ENCODE measurements at regions not wholly inside any gene's neighbourhood (a gene's known extent, or its start where the extent isn't known, plus 50 kb on each side); places are given as distances from the start of the nearest gene placed in this dataset.

DNA sequence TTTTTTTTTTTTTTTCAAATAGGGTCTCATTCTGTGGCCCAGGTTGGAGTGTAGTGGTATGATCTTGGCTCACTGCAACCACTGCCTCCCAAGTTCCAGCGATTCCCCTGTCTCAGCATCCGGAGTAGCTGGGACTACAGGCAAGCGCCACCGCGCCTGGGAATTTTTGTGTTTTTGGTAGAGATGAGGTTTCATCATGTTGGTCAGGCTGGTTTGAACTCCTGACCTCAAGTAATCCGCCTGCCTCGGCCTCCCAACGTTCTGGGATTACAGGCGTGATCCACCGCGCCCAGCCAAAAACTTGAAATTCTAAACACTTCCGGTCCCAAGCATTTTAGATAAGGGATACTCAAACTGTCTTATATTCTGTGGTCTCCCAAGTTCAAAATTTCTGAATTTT is 718.9 kb upstream of the MEF2C start:
- H3K36me3 ChIP-seq (replicated peaks in 1 of 2; ENCODE audit: insufficient read depth in 1 of 2, low read depth in 2 of 2): no peaks in the 10 kb centered on the region
- no peak overlapping the region for H3K4me3 ChIP-seq
- no peaks in the 10 kb centered on the region for H3K9me3 ChIP-seq
- TF ChIP-seq POLR2A (IDR thresholded peaks at IDR 0.05): no peak
- ATAC-seq (no peak), DNase-seq (no peak)
- intact Hi-C loops (cut with DNase I): no loop called here
- H3K27ac ChIP-seq: no peak overlapping the region
- no peaks in the 10 kb centered on the region for H3K27me3 ChIP-seq
- 88 to 95% methylated on average over 12 of the region's 12 CpGs for WGBS, 2 donors
- no peaks in the 10 kb centered on the region for H3K4me1 ChIP-seq

DNA sequence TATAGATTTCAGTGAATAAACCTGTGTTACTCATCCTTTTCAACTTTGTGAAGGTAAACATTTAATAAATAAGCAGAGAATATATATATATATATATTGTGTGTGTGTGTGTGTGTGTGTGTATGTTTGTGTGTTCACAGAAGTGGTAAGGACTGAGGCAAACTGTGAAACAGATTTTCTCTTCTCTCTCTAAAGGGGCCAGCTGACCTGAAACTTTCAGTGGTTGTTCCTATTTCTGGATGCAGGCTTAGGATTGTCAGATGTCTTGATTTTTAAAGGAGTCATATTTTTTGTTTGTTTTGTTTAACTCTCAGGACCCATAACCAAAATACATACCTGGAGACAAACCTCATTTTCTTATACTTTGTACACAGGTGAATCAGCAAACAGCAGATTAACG is 714.9 kb upstream of the MEF2C start:
- no peak for ATAC-seq
- WGBS, 2 donors: 61 to 76% methylated on average over 1 of the region's 1 CpG
- intact Hi-C loops (cut with DNase I): no loop called here
- H3K27ac ChIP-seq: no peak overlapping the region
- H3K9me3 ChIP-seq: no peaks in the 10 kb centered on the region
- no peak overlapping the region for H3K4me3 ChIP-seq
- no peaks in the 10 kb centered on the region for H3K36me3 ChIP-seq (replicated peaks in 1 of 2; ENCODE audit: insufficient read depth in 1 of 2, low read depth in 2 of 2)
- H3K27me3 ChIP-seq: no peaks in the 10 kb centered on the region
- no peak for DNase-seq
- TF ChIP-seq POLR2A (IDR thresholded peaks at IDR 0.05) (no peak), CTCF (IDR thresholded peaks at IDR 0.05) (no peak)
- H3K4me1 ChIP-seq: no peaks in the 10 kb centered on the region

GRCh38 chr5:89596821-89597220 is 713.8 kb upstream of the MEF2C start:
- ATAC-seq (no peak), DNase-seq (no peak)
- Histone ChIP-seq H3K9me3 (no peaks in the 10 kb centered on the region), H3K27me3 (no peaks in the 10 kb centered on the region), H3K4me3 (no peak overlapping the region), H3K27ac (no peak overlapping the region), H3K36me3 (replicated peaks in 1 of 2; ENCODE audit: insufficient read depth in 1 of 2, low read depth in 2 of 2) (no peaks in the 10 kb centered on the region), H3K4me1 (no peaks in the 10 kb centered on the region)
- intact Hi-C loops (cut with DNase I): no loop called here
- WGBS, 2 donors: 39 to 44% methylated on average over 2 of the region's 2 CpGs
- TF ChIP-seq POLR2A (IDR thresholded peaks at IDR 0.05) (no peak), CTCF (IDR thresholded peaks at IDR 0.05) (no peak)

DNA sequence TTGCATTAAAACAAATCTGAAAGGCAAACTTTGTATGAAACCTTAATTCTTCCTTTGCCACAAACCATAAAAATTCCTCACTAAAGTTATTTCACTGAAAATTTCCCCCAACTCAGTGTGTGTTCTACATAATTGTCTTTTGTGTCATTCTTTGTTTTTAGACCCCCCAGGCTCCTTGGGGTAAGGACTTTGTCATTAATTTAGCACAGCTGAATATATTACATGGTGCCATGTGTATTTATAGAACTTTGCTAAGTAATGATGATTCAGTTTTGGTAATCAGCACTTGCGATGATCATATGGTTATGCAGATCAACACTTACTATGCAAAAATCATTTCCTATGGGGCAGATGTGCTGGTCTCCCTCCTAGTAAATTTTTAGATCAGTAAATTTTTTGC is 712.1 kb upstream of the MEF2C start:
- H3K4me3 ChIP-seq: no peak overlapping the region
- H3K4me1 ChIP-seq: no peaks in the 10 kb centered on the region
- DNase-seq (no peak), ATAC-seq (no peak)
- no peak overlapping the region for H3K27ac ChIP-seq
- no peaks in the 10 kb centered on the region for H3K9me3 ChIP-seq
- H3K36me3 ChIP-seq (replicated peaks in 1 of 2; ENCODE audit: insufficient read depth in 1 of 2, low read depth in 2 of 2): no peaks in the 10 kb centered on the region
- intact Hi-C loops (cut with DNase I): no loop called here
- TF ChIP-seq CTCF (IDR thresholded peaks at IDR 0.05) (no peak), POLR2A (IDR thresholded peaks at IDR 0.05) (no peak)
- no peaks in the 10 kb centered on the region for H3K27me3 ChIP-seq
- 78 to 100% methylated on average over 1 of the region's 1 CpG for whole genome bisulfite sequencing, 2 donors

DNA sequence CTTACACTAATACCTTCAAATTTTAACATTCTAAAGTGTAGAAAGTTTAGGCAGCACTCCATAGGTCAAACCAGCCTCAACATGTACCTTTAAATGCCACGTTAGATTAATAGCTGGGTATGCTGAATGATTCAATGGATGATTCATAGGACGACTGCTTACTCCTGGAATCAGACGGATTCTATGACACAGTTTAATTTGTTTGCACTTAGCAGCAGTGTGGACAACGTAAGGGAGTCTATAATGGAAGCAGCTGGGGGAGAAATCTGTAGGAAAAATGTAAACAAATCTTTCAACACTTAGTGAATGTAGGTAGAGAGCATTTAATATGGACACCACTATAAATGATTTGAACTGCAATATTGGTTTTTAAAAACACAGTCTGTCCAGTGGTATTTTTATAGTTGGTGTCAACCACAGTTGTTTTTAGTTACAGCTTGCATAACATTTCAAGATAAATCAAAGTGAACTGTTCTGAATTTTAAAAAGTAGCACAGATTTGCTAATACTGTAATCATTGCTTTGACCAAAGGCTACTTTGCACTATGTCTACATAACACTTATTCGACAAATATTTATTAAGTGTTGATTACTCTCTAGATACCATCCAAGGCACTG is 701.5 kb upstream of the MEF2C start:
- DNase-seq (no peak), ATAC-seq (no peak)
- no peaks in the 10 kb centered on the region for H3K36me3 ChIP-seq (replicated peaks in 1 of 2; ENCODE audit: insufficient read depth in 1 of 2, low read depth in 2 of 2)
- TF ChIP-seq POLR2A (IDR thresholded peaks at IDR 0.05) (no peak), CTCF (IDR thresholded peaks at IDR 0.05) (no peak)
- no peaks in the 10 kb centered on the region for H3K4me1 ChIP-seq
- H3K9me3 ChIP-seq: no peaks in the 10 kb centered on the region
- 56% methylated on average over 5 of the region's 5 CpGs for WGBS, 2 donors
- intact Hi-C loops (cut with DNase I): no loop called here
- H3K27ac ChIP-seq: no peak overlapping the region
- no peak overlapping the region for H3K4me3 ChIP-seq
- no peaks in the 10 kb centered on the region for H3K27me3 ChIP-seq
